Breast epithelium (tissue), 3 donors: ENCODE measurements at regions not wholly inside any gene's neighbourhood (a gene's known extent, or its start where the extent isn't known, plus 50 kb on each side); places are given as distances from the start of the nearest gene placed in this dataset.

Source experiments
- POLR2A ChIP-seq: fragments of 450-650 bp; IDR thresholded peaks from one replicate; pipeline ENCODE4 v1.6.1; 2016; ENCODE audit warnings: antibody characterized with exemption, mild to moderate bottlenecking, moderate library complexity
- TF ChIP-seq, protein P1 (sequence below), 3 donors: fragments of 450-650 bp; IDR thresholded peaks; one replicate each; pipeline ENCODE4 v1.5.1; 2016 to 2017; ENCODE audit warnings: antibody characterized with exemption in 3 of 3, mild to moderate bottlenecking in 3 of 3, moderate library complexity in 3 of 3

DNA sequence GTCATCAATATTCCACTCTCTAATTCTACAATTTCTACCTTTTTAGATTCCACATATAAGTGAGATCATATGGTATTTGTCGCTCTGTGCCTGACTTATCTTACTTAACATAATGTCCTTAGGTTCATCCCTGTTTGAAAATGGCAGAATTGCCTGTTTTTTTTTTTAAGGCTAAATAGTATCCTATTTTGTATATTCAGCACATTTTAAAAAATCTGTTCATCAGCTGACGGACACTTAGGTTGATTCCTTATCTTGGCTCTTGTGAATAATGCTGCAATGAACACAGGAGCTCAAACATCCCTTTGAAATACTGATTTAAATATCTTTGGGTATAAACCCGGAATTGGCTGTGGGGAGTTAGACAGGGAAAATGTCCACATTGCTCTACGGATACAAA, 326.7 kb upstream of the THBS1 start:
- TF ChIP-seq, protein P1, sequence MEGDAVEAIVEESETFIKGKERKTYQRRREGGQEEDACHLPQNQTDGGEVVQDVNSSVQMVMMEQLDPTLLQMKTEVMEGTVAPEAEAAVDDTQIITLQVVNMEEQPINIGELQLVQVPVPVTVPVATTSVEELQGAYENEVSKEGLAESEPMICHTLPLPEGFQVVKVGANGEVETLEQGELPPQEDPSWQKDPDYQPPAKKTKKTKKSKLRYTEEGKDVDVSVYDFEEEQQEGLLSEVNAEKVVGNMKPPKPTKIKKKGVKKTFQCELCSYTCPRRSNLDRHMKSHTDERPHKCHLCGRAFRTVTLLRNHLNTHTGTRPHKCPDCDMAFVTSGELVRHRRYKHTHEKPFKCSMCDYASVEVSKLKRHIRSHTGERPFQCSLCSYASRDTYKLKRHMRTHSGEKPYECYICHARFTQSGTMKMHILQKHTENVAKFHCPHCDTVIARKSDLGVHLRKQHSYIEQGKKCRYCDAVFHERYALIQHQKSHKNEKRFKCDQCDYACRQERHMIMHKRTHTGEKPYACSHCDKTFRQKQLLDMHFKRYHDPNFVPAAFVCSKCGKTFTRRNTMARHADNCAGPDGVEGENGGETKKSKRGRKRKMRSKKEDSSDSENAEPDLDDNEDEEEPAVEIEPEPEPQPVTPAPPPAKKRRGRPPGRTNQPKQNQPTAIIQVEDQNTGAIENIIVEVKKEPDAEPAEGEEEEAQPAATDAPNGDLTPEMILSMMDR (IDR thresholded peaks at IDR 0.05), result no peak
- TF ChIP-seq POLR2A, result no peak
